ENCODE measurements at regions not wholly inside any gene's neighbourhood (a gene's known extent, or its start where the extent isn't known, plus 50 kb on each side); places are given as distances from the start of the nearest gene placed in this dataset.

GRCh38 chr2:88258208-88258607 is 88.1 kb downstream of the THNSL2 start:
- TF ChIP-seq, protein P1, sequence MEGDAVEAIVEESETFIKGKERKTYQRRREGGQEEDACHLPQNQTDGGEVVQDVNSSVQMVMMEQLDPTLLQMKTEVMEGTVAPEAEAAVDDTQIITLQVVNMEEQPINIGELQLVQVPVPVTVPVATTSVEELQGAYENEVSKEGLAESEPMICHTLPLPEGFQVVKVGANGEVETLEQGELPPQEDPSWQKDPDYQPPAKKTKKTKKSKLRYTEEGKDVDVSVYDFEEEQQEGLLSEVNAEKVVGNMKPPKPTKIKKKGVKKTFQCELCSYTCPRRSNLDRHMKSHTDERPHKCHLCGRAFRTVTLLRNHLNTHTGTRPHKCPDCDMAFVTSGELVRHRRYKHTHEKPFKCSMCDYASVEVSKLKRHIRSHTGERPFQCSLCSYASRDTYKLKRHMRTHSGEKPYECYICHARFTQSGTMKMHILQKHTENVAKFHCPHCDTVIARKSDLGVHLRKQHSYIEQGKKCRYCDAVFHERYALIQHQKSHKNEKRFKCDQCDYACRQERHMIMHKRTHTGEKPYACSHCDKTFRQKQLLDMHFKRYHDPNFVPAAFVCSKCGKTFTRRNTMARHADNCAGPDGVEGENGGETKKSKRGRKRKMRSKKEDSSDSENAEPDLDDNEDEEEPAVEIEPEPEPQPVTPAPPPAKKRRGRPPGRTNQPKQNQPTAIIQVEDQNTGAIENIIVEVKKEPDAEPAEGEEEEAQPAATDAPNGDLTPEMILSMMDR (conservative IDR thresholded peaks at IDR 0.05; ENCODE audit: low read length): no peak
- no peak for TF ChIP-seq EZH2phosphoT487 (IDR thresholded peaks at IDR 0.05; ENCODE audit: borderline replicate concordance)
